Osteoblast (primary cell): ENCODE measurements at regions not wholly inside any gene's neighbourhood (a gene's known extent, or its start where the extent isn't known, plus 50 kb on each side); places are given as distances from the start of the nearest gene placed in this dataset.
A peak's percentile ranks its signal among the peaks of the same experiment; 100 is the strongest.

Experiments used
- DNase-seq: peaks from one replicate; pipeline ENCODE4 v3.0.0; 2011; ENCODE audit warnings: low spot score, mixed read lengths; ENCODE audit not compliant: insufficient read length; ENCODE audit errors: missing footprints
- H2AFZ ChIP-seq: 2 replicates; pipeline ENCODE4 v1.6.0; 2011; ENCODE audit warnings: mild to moderate bottlenecking, low read length
- H3K27ac ChIP-seq: 2 replicates; pipeline ENCODE4 v1.5.1; 2011; ENCODE audit warnings: mild to moderate bottlenecking, low read depth, low read length, moderate library complexity
- H3K27me3 ChIP-seq: 2 replicates; pipeline ENCODE4 v1.6.0; 2012; ENCODE audit warnings: mild to moderate bottlenecking, control low read depth, inconsistent platforms, low read length, moderate library complexity; ENCODE audit not compliant: insufficient read depth
- H3K36me3 ChIP-seq: 2 replicates; pipeline ENCODE4 v1.5.1; 2011; ENCODE audit warnings: mild to moderate bottlenecking, low read length, control low read depth, moderate library complexity; ENCODE audit not compliant: insufficient read depth
- H3K4me1 ChIP-seq: 2 replicates; pipeline ENCODE4 v1.5.1; 2011; ENCODE audit warnings: mild to moderate bottlenecking, low read length, control low read depth, moderate library complexity; ENCODE audit not compliant: insufficient read depth
- H3K4me2 ChIP-seq: 2 replicates; pipeline ENCODE4 v1.6.0; 2011; ENCODE audit warnings: mild to moderate bottlenecking, low read length; ENCODE audit not compliant: insufficient read depth
- H3K4me3 ChIP-seq: fragments of 200-600 bp; sonication (generic); 3 replicates; pipeline ENCODE4 v1.5.1; 2012; ENCODE audit warnings: mild to moderate bottlenecking, low read length, inconsistent platforms; ENCODE audit not compliant: insufficient read depth
- H3K79me2 ChIP-seq: 2 replicates; pipeline ENCODE4 v1.6.0; 2012; ENCODE audit warnings: mild to moderate bottlenecking, low read length, control low read depth, inconsistent platforms; ENCODE audit not compliant: insufficient read depth
- H3K9me3 ChIP-seq: 2 replicates; pipeline ENCODE4 v1.5.1; 2011; ENCODE audit warnings: low read depth, low read length, control low read depth
- H4K20me1 ChIP-seq: 2 replicates; pipeline ENCODE4 v1.6.0; 2012; ENCODE audit warnings: mild to moderate bottlenecking, low read length, control low read depth; ENCODE audit not compliant: insufficient read depth
- CTCF ChIP-seq: IDR thresholded peaks from 2 replicates; pipeline ENCODE4 v1.5.1; 2011; ENCODE audit warnings: mild to moderate bottlenecking, low read depth, low read length, moderate library complexity; ENCODE audit errors: extremely low read depth

GRCh38 chr3:88997260-88997659, 110.2 kb upstream of the EPHA3 start:
- Histone ChIP-seq H3K36me3 (no peaks in the 10 kb centered on the region), H3K9me3 (no peaks in the 10 kb centered on the region), H2AFZ (peak overlapping the region; percentile 32), H4K20me1 (no peaks in the 10 kb centered on the region), H3K27me3 (no peaks in the 10 kb centered on the region), H3K4me3 (no peak overlapping the region), H3K79me2 (no peaks in the 10 kb centered on the region), H3K4me2 (no peak overlapping the region), H3K27ac (no peak overlapping the region), H3K4me1 (peaks cover 8% of the 10 kb centered on the region)
- no peak for TF ChIP-seq CTCF
- DNase-seq: no peak

GRCh38 chr3:89000886-89001285, 106.5 kb upstream of the EPHA3 start:
- peak; percentile 1 for DNase-seq
- Histone ChIP-seq H3K4me1 (peaks cover 8% of the 10 kb centered on the region), H3K79me2 (no peaks in the 10 kb centered on the region), H2AFZ (no peak overlapping the region), H3K36me3 (no peaks in the 10 kb centered on the region), H3K4me3 (no peak overlapping the region), H3K4me2 (peak overlapping the region; percentile 3), H4K20me1 (no peaks in the 10 kb centered on the region), H3K27me3 (no peaks in the 10 kb centered on the region), H3K27ac (peak overlapping the region; percentile 2), H3K9me3 (no peaks in the 10 kb centered on the region)
- no peak for TF ChIP-seq CTCF

GRCh38 chr3:89002191-89002590, 105.2 kb upstream of the EPHA3 start:
- no peak for DNase-seq
- Histone ChIP-seq H3K36me3 (no peaks in the 10 kb centered on the region), H3K27me3 (no peaks in the 10 kb centered on the region), H4K20me1 (no peaks in the 10 kb centered on the region), H3K4me1 (peaks cover 8% of the 10 kb centered on the region), H2AFZ (no peak overlapping the region), H3K79me2 (no peaks in the 10 kb centered on the region), H3K27ac (peak overlapping the region; percentile 34), H3K4me3 (no peak overlapping the region), H3K9me3 (no peaks in the 10 kb centered on the region), H3K4me2 (no peak overlapping the region)
- no peak for TF ChIP-seq CTCF

GRCh38 chr3:89013536-89013935, 93.9 kb upstream of the EPHA3 start:
- Histone ChIP-seq H3K79me2 (no peaks in the 10 kb centered on the region), H3K9me3 (no peaks in the 10 kb centered on the region), H3K4me3 (no peak overlapping the region), H3K27me3 (no peaks in the 10 kb centered on the region), H4K20me1 (no peaks in the 10 kb centered on the region), H2AFZ (no peak overlapping the region), H3K27ac (no peak overlapping the region), H3K4me2 (no peak overlapping the region), H3K36me3 (no peaks in the 10 kb centered on the region), H3K4me1 (no peaks in the 10 kb centered on the region)
- TF ChIP-seq CTCF: no peak
- DNase-seq: no peak
